ENCODE measurements at regions not wholly inside any gene's neighbourhood (a gene's known extent, or its start where the extent isn't known, plus 50 kb on each side); places are given as distances from the start of the nearest gene placed in this dataset.

DNA sequence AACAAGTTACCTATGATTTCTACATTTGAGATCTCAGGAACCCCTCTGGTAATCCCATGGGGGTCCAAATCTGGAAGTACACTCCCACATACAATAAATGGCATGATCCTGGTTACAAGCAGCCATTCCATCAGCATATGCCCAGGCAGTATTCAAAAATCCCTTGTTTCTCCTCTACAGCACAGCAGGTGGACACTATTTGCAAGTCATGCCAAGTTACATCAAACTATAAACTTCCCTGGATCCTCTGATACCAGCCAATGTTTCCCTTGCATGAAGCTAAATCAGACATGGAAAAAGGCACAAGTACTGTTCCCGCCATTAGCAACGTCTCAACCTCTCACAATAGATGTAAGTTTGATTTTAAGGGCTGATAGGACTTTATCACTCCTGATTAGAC, 134.5 kb upstream of the PRSS16 start:
- TF ChIP-seq, protein P1, sequence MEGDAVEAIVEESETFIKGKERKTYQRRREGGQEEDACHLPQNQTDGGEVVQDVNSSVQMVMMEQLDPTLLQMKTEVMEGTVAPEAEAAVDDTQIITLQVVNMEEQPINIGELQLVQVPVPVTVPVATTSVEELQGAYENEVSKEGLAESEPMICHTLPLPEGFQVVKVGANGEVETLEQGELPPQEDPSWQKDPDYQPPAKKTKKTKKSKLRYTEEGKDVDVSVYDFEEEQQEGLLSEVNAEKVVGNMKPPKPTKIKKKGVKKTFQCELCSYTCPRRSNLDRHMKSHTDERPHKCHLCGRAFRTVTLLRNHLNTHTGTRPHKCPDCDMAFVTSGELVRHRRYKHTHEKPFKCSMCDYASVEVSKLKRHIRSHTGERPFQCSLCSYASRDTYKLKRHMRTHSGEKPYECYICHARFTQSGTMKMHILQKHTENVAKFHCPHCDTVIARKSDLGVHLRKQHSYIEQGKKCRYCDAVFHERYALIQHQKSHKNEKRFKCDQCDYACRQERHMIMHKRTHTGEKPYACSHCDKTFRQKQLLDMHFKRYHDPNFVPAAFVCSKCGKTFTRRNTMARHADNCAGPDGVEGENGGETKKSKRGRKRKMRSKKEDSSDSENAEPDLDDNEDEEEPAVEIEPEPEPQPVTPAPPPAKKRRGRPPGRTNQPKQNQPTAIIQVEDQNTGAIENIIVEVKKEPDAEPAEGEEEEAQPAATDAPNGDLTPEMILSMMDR (IDR thresholded peaks at IDR 0.05), result no peak
- no peak for TF ChIP-seq POLR2A (IDR thresholded peaks at IDR 0.05)

All from uterus (tissue), 2 donors.